COR-L47 (cell line): ENCODE measurements at regions not wholly inside any gene's neighbourhood (a gene's known extent, or its start where the extent isn't known, plus 50 kb on each side); places are given as distances from the start of the nearest gene placed in this dataset.
"Not testable (repeated sequence)": the region's sequence is repeated elsewhere in the genome, so short reads cannot be mapped to it uniquely, and the experiment has no call there.

Experiments
- DNase-seq: peaks from one replicate; lab custom pipeline; 2025; lab: John Stamatoyannopoulos, UW

DNA sequence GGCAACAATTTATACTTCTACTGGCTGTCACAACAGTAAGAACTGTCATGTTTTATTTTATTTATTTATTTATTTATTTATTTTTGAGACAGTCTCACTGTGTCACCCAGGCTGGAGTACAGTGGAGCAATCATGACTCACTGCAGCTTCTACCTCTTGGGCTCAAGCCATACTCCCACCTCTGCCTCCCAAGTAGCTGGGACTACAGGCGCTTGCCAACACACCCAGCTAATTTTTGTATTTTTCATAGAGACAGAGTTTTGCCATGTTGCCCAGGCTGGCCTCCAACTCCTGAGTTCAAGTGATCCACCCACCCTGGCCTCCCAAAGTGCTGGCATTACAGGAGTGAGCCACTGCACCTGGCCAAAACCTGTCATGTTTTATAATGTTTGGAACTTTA, 255.1 kb upstream of the DUSP10 start:
- DNase-seq = not testable (repeated sequence)

DNA sequence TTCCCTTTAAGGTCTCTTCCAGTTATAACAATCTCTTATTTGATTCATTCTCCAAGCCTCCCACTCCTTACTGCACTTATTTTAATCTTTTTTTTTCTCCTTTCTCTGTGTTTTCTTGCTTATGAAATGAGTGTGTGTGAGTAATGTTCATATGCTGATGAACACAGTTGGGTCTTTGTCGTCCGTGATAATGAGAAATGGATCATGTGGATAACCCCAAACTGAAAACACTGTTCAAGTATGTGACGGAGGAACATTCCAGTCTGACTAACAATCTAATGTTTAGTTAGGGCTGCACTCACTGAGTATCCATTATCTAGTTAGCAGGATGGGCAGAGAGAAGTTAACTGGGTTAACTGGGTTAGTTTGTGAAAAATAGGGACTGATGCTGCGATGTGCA, 253.1 kb upstream of the DUSP10 start:
- DNase-seq = no peak

- DNase-seq = no peak
Observed at GRCh38 chr1:221994274-221994698, 252.4 kb upstream of the DUSP10 start.

DNA sequence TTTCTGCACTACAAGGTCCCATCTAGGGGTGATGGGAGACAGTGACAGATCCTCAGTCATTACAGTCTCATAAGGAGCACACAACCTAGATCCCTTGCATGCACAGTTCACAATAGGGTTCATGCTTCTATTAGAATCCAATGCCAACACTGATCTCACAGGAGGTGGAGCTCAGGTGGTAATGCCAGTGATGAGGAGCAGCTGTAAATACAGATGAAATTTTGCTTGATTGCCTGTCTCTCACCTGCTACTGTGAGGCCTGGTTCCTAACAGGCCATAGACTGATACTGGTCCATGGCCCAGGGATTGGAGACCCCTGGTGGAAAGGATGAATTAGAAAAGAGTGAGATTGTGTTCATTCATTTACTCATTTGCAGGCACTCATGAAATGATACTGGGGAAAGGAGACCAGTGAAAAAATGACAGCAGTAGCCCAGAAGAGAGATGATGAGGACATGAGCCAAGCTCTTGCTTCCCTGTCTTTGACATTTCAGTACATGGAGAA, 251.6 kb upstream of the DUSP10 start:
- DNase-seq = no peak

GRCh38 chr1:221992427-221992826, 250.5 kb upstream of the DUSP10 start:
- no peak for DNase-seq

DNA sequence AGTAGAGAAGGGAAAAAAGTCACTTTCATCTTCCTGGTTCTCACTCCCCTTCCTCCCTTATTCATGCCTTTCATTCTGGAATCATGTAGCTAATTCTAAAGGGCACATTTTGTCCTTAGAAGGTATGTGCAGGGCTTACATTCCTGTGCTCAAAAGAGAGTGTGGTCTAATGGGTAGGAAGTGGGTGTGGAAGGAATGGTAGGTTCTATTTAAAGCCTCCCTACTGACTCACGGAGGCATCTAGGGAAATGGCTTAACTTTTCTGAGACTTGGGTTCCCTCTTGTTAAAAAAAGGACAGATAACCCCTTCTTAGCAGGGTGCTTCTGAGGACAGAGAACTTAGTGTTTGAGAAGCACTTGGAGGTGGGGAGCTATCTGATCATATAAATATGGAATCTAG, 249.3 kb upstream of the DUSP10 start:
- no peak for DNase-seq

DNA sequence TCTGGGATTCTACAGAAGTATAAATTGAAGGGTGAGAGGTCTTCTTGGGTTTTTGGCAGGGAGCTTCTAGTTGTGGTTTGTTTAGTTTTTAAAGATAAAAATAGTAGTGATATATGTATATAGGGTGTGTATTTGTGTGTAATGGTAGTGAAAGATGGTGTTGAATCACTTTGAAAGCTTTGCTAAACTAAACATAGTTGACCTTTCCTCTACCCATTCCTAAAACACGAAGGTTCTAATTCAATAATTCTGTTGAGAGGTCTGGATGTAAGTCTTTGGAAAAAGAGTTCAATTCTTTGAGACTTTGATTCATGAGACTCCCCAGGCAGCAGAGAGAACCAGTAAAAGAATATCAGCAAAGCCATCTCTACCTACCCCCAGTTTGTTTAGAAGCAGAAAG, 247.9 kb upstream of the DUSP10 start:
- no peak for DNase-seq

DNA sequence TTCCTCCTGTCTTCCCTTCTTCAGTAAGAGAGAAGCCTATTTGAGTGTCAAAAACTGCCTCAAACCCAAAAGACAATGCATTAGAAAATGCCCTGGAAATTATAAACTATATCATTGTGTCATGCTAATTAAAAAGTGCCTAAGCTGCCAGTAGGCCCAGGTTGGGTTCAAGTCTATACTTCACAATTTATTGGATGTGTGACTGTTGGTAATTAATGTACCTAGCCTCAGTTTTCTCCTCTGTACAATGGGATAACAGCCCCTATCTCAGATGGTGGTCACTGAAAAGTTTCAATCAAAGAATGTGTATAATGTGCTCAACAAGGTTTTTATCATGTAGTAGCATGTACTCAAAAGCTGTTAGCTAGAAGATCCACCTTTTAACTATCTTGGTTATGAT, 246.9 kb upstream of the DUSP10 start:
- no peak for DNase-seq

- no peak for DNase-seq
Observed at GRCh38 chr1:221987860-221988520, 246.1 kb upstream of the DUSP10 start.

GRCh38 chr1:221983444-221983843, 241.6 kb upstream of the DUSP10 start:
- DNase-seq = no peak

DNA sequence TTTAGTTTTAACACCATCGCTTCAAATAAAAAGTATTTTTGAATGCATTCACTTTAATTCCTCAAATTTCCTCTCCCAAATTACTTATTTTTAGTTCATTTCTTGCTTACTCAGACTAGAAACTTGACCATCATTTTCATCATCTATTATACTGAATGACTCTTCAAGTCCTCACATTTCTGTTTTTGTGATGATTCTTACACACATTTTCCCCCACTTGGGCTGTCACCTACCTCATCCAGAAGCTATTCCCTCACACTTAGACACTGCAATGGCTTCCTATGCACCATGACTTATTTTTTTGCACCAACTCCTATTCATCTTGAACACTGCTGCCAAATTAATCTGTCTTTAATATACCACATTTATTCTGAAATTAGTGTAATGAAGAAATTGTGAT, 239.6 kb upstream of the DUSP10 start:
- DNase-seq = no peak

- no peak for DNase-seq
Observed at GRCh38 chr1:221979444-221980032, 237.6 kb upstream of the DUSP10 start.

- DNase-seq = not testable (repeated sequence)
Observed at GRCh38 chr1:221978631-221979334, 236.9 kb upstream of the DUSP10 start.

- DNase-seq = not testable (repeated sequence)
Observed at GRCh38 chr1:221973787-221974186, 231.9 kb upstream of the DUSP10 start.

DNA sequence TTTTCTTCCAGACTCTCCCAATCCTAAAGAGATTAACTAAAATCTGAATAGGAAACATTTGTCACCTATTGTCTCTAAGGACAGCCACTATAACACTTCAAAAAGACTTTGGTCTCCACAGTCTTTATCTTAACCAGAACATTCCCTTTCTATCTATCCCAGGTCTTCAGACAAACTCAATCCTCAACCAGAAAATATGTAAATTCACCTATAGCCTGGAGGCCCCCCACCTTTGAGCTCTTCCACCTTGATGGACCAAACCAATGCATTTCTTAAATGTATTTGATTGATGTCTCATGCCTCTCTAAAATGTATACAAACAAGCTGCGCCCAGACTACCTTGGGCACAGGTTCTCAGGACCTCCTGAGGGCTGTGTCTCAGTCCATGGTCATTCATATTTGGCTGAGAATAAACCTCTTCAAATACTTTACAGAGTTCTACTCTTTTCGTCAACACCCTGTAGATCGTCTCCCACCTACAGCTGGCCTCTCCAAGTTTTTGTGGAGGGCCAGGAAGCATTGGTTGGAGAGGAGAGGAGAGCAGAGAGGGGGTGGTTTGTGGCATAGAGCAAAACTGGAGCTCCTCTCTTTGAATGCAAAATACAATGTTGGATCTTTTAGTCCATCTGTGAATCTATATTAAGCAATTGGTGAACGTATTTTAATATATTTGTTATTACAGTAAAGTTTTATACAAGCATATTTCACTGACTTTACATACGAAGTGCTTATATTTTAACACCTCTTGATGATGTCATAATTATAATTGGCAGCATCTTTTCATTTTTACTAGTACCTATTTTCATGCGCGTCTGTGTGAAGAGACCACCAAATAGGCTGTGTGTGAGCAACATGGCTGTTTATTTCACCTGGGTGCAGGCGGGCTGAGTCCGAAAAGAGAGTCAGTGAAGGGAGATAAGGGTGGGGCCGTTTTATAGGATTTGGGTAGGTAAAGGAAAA, 230.7 kb upstream of the DUSP10 start:
- DNase-seq = no peak

GRCh38 chr1:221971035-221971434, 229.1 kb upstream of the DUSP10 start:
- not testable (repeated sequence) for DNase-seq

DNA sequence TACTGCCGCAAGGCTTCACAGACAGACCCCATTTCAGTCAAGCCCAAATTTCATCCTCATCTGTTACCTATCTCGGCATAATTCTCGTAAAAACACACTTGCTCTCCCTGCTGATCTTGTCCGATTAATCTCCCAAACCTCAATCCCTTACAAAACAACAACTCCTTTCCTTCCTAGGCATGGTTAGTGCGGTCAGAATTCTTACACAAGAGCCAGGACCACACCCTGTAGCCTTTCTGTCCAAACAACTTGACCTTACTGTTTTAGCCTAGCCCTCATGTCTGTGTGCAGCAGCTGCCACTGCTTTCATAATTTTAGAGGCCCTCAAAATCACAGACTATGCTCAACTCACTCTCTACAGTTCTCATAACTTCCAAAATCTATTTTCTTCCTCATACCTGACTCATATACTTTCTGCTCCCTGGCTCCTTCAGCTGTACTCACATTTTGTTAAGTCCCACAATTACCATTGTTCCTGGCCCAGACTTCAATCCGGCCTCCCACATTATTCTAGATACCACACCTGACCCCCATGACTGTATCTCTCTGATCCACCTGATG, 227.5 kb upstream of the DUSP10 start:
- not testable (repeated sequence) for DNase-seq

- DNase-seq = not testable (repeated sequence)
Observed at GRCh38 chr1:221967538-221967937, 225.6 kb upstream of the DUSP10 start.

- DNase-seq = not testable (repeated sequence)
Observed at GRCh38 chr1:221966888-221967287, 225.0 kb upstream of the DUSP10 start.

- not testable (repeated sequence) for DNase-seq
Observed at GRCh38 chr1:221965891-221966290, 224.0 kb upstream of the DUSP10 start.

DNA sequence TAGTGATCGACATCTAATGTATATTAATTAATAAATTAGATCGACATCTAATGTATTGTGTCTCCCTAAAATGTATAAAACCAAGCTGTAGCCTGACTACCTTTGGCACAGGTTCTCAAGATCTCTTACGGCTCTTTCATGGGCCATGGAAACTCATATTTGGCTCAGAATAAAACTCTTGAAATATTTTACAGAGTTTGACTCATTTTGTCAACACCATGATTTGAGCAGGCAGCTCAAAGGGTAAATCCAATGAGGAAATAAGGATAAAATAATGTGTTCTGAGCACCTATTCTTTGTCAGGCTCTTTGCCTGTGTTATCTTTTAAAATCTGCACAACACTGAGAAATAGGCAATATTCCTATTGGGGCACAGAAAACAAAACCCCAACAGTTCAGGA, 223.4 kb upstream of the DUSP10 start:
- no peak for DNase-seq

DNA sequence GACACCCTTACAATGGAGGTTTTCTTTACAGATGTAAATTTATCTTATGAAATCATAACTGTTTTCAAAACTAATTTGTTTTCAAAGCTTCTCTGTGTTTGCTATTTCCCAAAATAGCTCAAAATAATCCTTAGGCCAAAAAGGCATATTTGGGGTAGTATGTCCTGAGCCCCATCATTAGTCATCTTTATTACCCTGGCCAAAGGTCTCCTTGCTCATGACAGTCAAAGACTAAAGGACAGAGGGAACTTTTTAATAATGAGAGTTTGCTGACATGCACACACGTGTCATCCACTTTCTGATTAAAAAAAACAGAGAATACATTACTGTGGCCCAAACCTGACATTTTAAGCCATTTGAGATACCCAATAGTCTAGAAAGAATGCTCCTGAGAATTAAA, 221.9 kb upstream of the DUSP10 start:
- DNase-seq = no peak
